ENCODE measurements at regions not wholly inside any gene's neighbourhood (a gene's known extent, or its start where the extent isn't known, plus 50 kb on each side); places are given as distances from the start of the nearest gene placed in this dataset.

DNA sequence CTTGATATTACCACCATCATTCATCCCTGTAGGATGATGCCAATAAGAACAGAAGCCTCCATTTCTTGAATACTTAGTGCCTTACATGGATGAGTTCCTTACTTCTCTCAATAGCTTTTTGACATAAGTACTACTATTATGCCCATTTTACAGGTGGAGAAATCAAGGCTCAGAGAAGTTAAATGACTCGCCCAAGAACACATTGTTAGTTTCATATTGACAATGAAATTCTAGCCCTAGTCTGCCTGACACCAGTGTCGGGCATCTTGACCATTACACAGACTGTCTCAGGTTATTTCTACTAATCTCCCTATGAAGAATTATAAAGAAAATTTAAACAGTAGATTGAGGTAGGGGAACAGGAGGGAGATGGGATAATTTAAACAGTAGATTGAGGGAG is 52.5 kb upstream of the ARL8B start:
- no peak for DNase-seq (ENCODE audit: low read depth in 2 of 2)

DNA sequence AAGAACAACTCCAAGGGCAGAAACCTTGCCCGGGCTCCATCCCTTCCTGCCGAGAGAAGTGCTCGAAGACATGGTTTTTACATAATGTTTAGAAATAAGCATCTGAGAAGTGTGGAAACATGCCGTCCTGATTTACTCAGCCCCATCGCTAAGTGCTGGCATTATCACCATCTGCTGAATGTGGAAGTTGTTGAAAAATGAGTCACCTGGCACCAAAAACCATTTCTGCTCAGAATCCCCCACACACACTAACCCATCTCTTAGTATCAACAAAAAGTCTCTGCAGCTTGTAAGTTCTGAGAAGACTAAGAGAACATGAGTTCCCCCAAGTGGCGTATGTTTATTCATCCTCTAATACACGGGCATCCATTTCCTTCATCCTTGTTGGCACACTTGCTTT is 51.0 kb upstream of the ARL8B start:
- peak; percentile 36 to 38 for DNase-seq (ENCODE audit: low read depth in 2 of 2)

DNA sequence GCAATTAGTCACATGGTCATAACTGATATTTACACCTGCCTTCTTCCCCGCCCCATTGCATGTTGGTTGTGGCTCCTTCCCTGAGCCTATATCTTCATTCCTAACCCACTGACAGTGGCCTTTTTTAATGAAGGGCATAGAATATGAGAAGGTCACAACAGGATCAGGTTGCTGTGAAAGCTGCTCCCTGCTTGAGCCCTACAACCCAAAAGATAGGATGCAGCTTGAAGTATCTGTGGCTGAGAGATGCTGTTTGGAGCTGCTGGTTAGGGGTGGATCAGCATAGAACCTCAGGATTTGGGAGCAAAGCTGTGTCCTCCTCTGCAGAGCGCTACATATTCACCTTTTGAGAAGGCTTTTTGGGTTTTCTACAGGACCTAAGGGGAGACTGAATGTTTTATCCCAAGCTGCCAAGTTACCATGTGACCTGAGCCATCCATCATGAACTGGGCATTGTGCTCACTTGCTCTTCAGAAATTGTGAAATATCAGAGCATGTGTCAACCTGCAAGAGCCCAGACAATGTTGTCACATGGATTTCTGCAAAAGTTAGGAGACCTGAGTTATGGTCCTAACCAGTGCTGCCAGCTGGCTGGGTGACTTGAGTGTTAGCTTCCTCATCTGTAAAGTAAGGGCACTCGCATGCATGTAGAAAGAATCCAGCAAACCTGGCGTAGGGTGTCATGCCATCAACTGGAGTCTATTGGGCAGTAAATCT is 49.8 kb upstream of the ARL8B start:
- DNase-seq (ENCODE audit: low read depth in 2 of 2), result no peak

All from fibroblast of skin of left biceps (primary cell).